Erythroblast (primary cell): ENCODE measurements at regions not wholly inside any gene's neighbourhood (a gene's known extent, or its start where the extent isn't known, plus 50 kb on each side); places are given as distances from the start of the nearest gene placed in this dataset.

Source experiments
- GATA1 ChIP-seq: IDR thresholded peaks from 2 replicates; pipeline ENCODE4 v1.6.1; 2011; ENCODE audit warnings: low read depth, mild to moderate bottlenecking, control low read depth, low read length, moderate library complexity
- POLR2A ChIP-seq: IDR thresholded peaks from 2 replicates; pipeline ENCODE4 v1.6.1; 2011; ENCODE audit warnings: mild to moderate bottlenecking, low read length

GRCh38 chr4:166655231-166655630 is 579.1 kb downstream of the SPOCK3 start:
- no peak for TF ChIP-seq POLR2A
- no peak for TF ChIP-seq GATA1
